ENCODE measurements at regions not wholly inside any gene's neighbourhood (a gene's known extent, or its start where the extent isn't known, plus 50 kb on each side); places are given as distances from the start of the nearest gene placed in this dataset.

DNA sequence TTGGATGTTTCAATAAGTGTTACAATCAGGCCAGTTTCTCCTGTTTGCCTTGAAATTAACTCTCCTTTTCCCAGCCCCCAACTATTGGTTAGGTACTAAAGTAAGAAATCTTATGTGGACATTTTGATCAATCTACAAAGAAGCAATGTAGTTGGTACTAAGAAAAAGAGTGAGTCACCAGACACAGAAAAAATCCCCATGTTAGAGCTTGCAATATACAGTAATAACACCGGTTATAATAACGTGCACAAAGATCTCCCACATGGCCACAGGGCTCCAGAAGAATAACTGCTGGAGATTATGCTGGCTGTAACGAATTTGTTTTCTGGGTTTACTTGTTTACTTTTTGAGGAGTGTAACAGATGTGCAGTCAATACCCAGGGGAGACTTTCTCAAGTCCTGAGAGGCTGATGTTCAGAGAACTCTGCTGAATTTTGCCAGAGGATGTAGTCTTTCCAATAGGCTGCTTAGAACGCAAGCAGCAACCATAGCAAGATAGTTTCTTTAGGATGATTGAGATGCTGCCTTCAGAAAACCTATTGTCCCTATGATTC is 166.2 kb upstream of the SPACA1 start:
- no peaks in the 10 kb centered on the region for H3K4me1 ChIP-seq
- no peaks in the 10 kb centered on the region for H3K9me3 ChIP-seq
- H3K27me3 ChIP-seq, result peaks cover 0 to 25% (median 0%) of the 10 kb centered on the region in 7 donors
- H3K4me3 ChIP-seq, result no peak overlapping the region
- no peak for ATAC-seq
- TF ChIP-seq, protein P1, sequence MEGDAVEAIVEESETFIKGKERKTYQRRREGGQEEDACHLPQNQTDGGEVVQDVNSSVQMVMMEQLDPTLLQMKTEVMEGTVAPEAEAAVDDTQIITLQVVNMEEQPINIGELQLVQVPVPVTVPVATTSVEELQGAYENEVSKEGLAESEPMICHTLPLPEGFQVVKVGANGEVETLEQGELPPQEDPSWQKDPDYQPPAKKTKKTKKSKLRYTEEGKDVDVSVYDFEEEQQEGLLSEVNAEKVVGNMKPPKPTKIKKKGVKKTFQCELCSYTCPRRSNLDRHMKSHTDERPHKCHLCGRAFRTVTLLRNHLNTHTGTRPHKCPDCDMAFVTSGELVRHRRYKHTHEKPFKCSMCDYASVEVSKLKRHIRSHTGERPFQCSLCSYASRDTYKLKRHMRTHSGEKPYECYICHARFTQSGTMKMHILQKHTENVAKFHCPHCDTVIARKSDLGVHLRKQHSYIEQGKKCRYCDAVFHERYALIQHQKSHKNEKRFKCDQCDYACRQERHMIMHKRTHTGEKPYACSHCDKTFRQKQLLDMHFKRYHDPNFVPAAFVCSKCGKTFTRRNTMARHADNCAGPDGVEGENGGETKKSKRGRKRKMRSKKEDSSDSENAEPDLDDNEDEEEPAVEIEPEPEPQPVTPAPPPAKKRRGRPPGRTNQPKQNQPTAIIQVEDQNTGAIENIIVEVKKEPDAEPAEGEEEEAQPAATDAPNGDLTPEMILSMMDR (IDR thresholded peaks at IDR 0.05), result no peak
- WGBS, 2 donors, result 54 to 67% methylated on average over 4 of the region's 4 CpGs
- H3K27ac ChIP-seq, result no peak overlapping the region
- intact Hi-C loops (cut with DNase I), result no loop called here
- DNase-seq, result no peak
- H3K36me3 ChIP-seq, result no peaks in the 10 kb centered on the region

DNA sequence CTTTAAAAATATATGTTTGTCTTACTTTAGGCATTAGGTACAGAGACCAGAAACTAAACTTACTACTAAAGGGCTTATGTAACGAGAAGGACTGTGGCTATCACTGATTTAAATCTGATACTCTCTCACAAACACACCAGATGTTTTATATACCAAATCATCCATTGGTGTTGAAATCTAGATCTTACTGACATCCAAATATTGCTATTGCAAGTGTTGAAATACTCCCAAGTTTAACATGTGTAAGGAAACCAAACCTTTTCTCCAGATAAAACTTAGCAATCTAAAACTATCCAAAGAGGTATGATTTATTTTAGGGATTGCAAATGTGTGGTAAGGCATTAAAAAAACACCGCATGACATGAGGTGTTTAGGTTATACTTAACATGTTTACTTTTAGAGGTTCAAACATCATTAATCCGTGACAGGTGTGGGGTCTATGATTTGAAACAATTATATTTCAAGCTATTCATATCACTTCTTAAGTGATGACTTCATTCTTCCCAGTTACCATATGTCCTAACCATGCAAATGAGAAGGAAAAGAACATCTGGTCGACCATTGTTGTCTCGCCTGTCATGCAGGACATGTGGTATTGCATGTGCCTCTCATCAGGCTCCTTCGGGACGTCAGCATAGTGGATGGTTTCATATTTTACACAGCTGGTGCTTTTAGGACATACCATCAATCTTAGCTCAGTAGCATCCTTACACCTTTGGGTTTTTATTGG is 168.3 kb upstream of the SPACA1 start:
- TF ChIP-seq, protein P1 (IDR thresholded peaks at IDR 0.05), result no peak
- no peak for ATAC-seq
- 65% methylated on average over 7 of the region's 7 CpGs for WGBS, 2 donors

DNA sequence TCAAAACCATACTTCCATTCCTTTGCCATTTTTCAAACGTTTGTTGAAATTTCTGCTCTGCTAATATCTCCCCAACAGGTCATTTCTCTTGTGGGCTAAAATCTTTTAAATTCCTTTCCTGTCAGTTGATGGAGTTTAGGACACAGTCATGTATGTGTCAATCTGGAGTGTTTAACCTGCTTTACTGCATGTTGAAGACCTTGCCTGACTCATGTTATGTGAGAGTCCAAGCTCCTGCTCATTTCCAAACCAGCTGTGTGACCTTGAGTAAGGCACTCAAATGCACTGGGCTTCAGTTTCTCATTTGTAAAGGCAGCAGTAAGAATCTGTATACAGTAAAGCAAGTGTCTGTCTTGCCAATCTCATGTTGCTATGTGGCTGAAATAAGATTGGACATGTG is 171.9 kb upstream of the SPACA1 start:
- Histone ChIP-seq H3K36me3 (no peaks in the 10 kb centered on the region), H3K27me3 (peaks cover 0 to 37% (median 13%) of the 10 kb centered on the region in 7 donors), H3K4me1 (no peaks in the 10 kb centered on the region), H3K4me3 (no peak overlapping the region), H3K9me3 (no peaks in the 10 kb centered on the region), H3K27ac (no peak overlapping the region)
- DNase-seq, result no peak
- intact Hi-C loops (cut with DNase I), result no loop called here
- ATAC-seq, result no peak
- 53 to 86% methylated on average over 1 of the region's 1 CpG for WGBS, 2 donors
- TF ChIP-seq, protein P1 (IDR thresholded peaks at IDR 0.05), result no peak

More for the DNA sequence above, 168.3 kb upstream of the SPACA1 start:
- Histone ChIP-seq H3K36me3 (no peaks in the 10 kb centered on the region), H3K27me3 (peaks cover 0 to 42% (median 10%) of the 10 kb centered on the region in 7 donors), H3K4me1 (no peaks in the 10 kb centered on the region), H3K9me3 (no peaks in the 10 kb centered on the region), H3K27ac (no peak overlapping the region), H3K4me3 (no peak overlapping the region)
- DNase-seq, result no peak
- intact Hi-C loops (cut with DNase I), result no loop called here

DNA sequence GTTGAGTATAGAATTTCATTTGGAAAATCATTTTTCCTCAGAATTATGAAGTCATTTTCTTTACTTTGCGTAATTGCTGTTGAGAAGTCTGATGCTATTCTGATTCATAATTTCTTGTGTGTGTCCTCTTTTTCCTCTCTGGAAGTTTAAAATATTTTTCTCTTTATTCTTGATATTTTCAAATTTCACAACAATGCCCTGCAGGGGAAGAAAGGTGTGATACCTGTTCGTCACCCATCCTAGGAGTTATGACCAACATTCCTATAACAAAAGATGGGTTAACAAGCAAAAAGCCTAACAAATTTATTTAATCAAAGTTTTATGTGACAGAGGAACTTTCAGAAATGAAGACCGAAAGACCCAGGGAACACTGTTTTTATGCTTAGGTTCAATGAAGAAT is 171.5 kb upstream of the AKIRIN2 start:
- Histone ChIP-seq H3K4me3 (no peak overlapping the region), H3K9me3 (no peaks in the 10 kb centered on the region), H3K4me1 (no peaks in the 10 kb centered on the region), H3K36me3 (no peaks in the 10 kb centered on the region), H3K27ac (no peak overlapping the region), H3K27me3 (peaks cover 0 to 34% (median 13%) of the 10 kb centered on the region in 7 donors)
- intact Hi-C loops (cut with DNase I), result no loop called here
- WGBS, 2 donors, result 89 to 91% methylated on average over 3 of the region's 3 CpGs
- DNase-seq (no peak), ATAC-seq (no peak)
- TF ChIP-seq, protein P1 (IDR thresholded peaks at IDR 0.05), result no peak

All from heart right ventricle (tissue), 16 donors.